Neural cell (in vitro differentiated cells): ENCODE measurements at regions not wholly inside any gene's neighbourhood (a gene's known extent, or its start where the extent isn't known, plus 50 kb on each side); places are given as distances from the start of the nearest gene placed in this dataset.

ENCODE experiments used
- H2AFZ ChIP-seq: fragments of 200-600, 300-800 bp; sonication (generic), shearing (Covaris generic); 2 replicates; pipeline ENCODE4 v1.6.0; 2014; ENCODE audit warnings: low read depth, mild to moderate bottlenecking, antibody characterized with exemption, low read length, moderate library complexity
- H3F3A ChIP-seq: fragments of 200-600 bp; shearing (Covaris generic); 2 replicates; pipeline ENCODE4 v1.6.1; 2016; ENCODE audit warnings: mild to moderate bottlenecking, moderate library complexity, mixed read lengths, antibody characterized with exemption, low read length; ENCODE audit not compliant: insufficient read depth, poor library complexity, severe bottlenecking
- H3K27ac ChIP-seq: fragments of 200-600, 300-800 bp; sonication (generic), shearing (Covaris generic); 2 replicates; pipeline ENCODE4 v1.5.1; 2014; ENCODE audit warnings: mild to moderate bottlenecking, low read length, moderate library complexity
- H3K27me3 ChIP-seq: fragments of 300-800, 200-600 bp; sonication (generic), shearing (Covaris generic); 2 replicates; pipeline ENCODE4 v1.6.0; 2014; ENCODE audit warnings: mild to moderate bottlenecking, low read depth, low read length, moderate library complexity; ENCODE audit not compliant: insufficient read depth
- H3K36me3 ChIP-seq: fragments of 300-800, 200-600 bp; sonication (generic), shearing (Covaris generic); 2 replicates; pipeline ENCODE4 v1.5.1; 2014; ENCODE audit warnings: mild to moderate bottlenecking, antibody characterized with exemption, low read length, moderate library complexity; ENCODE audit not compliant: insufficient read depth
- H3K4me2 ChIP-seq: fragments of 300-800, 200-600 bp; sonication (generic), shearing (Covaris generic); 2 replicates; pipeline ENCODE4 v1.6.0; 2014; ENCODE audit warnings: mild to moderate bottlenecking, low read length
- H3K4me3 ChIP-seq: fragments of 300-800, 200-600 bp; sonication (generic), shearing (Covaris generic); 2 replicates; pipeline ENCODE4 v1.5.1; 2014; ENCODE audit warnings: mild to moderate bottlenecking, low read length, moderate library complexity
- H3K79me2 ChIP-seq: fragments of 200-600 bp; shearing (Covaris generic); replicated peaks from 2 replicates; pipeline ENCODE4 v1.6.0; 2014; ENCODE audit warnings: mild to moderate bottlenecking, low read length, moderate library complexity; ENCODE audit not compliant: insufficient read depth
- H3K9ac ChIP-seq: fragments of 300-800, 200-600 bp; sonication (generic), shearing (Covaris generic); 2 replicates; pipeline ENCODE4 v1.6.1; 2016; ENCODE audit warnings: mild to moderate bottlenecking, low read length, mixed read lengths
- H3K9me2 ChIP-seq: fragments of 200-600 bp; shearing (Covaris generic); 2 replicates; pipeline ENCODE4 v1.6.1; 2016; ENCODE audit warnings: mild to moderate bottlenecking, low read length, mixed read lengths; ENCODE audit not compliant: insufficient read depth
- H3K9me3 ChIP-seq: fragments of 200-600, 300-800 bp; sonication (generic), shearing (Covaris generic); 2 replicates; pipeline ENCODE4 v1.6.1; 2016; ENCODE audit warnings: mild to moderate bottlenecking, mixed run types, low read length, moderate library complexity, mixed read lengths
- H4K20me1 ChIP-seq: fragments of 200-600 bp; shearing (Covaris generic); 2 replicates; pipeline ENCODE4 v1.6.1; 2016; ENCODE audit warnings: mild to moderate bottlenecking, mixed run types; ENCODE audit not compliant: insufficient read depth
- EP300 ChIP-seq: fragments of 450-650 bp; conservative IDR thresholded peaks from 2 replicates; pipeline ENCODE4 v1.6.1; 2014; ENCODE audit warnings: antibody characterized with exemption, mild to moderate bottlenecking, moderate library complexity; ENCODE audit not compliant: poor library complexity, severe bottlenecking
- EZH2 ChIP-seq: fragments of 200-600, 300-800 bp; shearing (Covaris generic), sonication (generic); IDR thresholded peaks from 2 replicates; pipeline ENCODE4 v1.6.1; 2014; ENCODE audit warnings: antibody characterized with exemption, low read length, borderline replicate concordance, mild to moderate bottlenecking; ENCODE audit not compliant: insufficient read depth, poor library complexity, severe bottlenecking
- MXI1 ChIP-seq: fragments of 450-650 bp; conservative IDR thresholded peaks from 2 replicates; pipeline ENCODE4 v1.6.1; 2014; ENCODE audit warnings: antibody characterized with exemption, mild to moderate bottlenecking; ENCODE audit not compliant: poor library complexity, severe bottlenecking
- POLR2AphosphoS5 ChIP-seq: IDR thresholded peaks from 2 replicates; pipeline ENCODE4 v1.6.1; 2012
- RAD21 ChIP-seq: fragments of 450-650 bp; conservative IDR thresholded peaks from 2 replicates; pipeline ENCODE4 v1.6.1; 2014; ENCODE audit warnings: antibody characterized with exemption, mild to moderate bottlenecking, moderate library complexity
- SMC3 ChIP-seq: fragments of 450-650 bp; conservative IDR thresholded peaks from 2 replicates; pipeline ENCODE4 v1.6.1; 2014; ENCODE audit warnings: antibody characterized with exemption, mild to moderate bottlenecking, moderate library complexity; ENCODE audit not compliant: poor library complexity
- TAF1 ChIP-seq: IDR thresholded peaks from 2 replicates; pipeline ENCODE4 v1.6.1; 2012; ENCODE audit warnings: low read depth
- TF ChIP-seq, protein P1 (sequence below): IDR thresholded peaks from 2 replicates; pipeline ENCODE4 v1.6.1; 2012; ENCODE audit warnings: borderline replicate concordance
- TF ChIP-seq, protein P2 (sequence below): fragments of 450-650 bp; IDR thresholded peaks from 2 replicates; pipeline ENCODE4 v1.5.1; 2014; ENCODE audit warnings: antibody characterized with exemption, mild to moderate bottlenecking, moderate library complexity; ENCODE audit not compliant: poor library complexity, severe bottlenecking

GRCh38 chr4:24337451-24338190 is 246.7 kb downstream of the DHX15 start:
- Histone ChIP-seq H2AFZ (no peak overlapping the region), H3K9me2 (no peaks in the 10 kb centered on the region), H3K36me3 (no peaks in the 10 kb centered on the region), H3K9ac (no peak overlapping the region), H3K9me3 (no peaks in the 10 kb centered on the region), H3F3A (no peaks in the 10 kb centered on the region), H3K27me3 (no peaks in the 10 kb centered on the region), H3K79me2 (no peaks in the 10 kb centered on the region), H3K4me2 (no peak overlapping the region), H3K4me3 (no peak overlapping the region), H4K20me1 (no peaks in the 10 kb centered on the region), H3K27ac (no peak overlapping the region)
- TF ChIP-seq TAF1: no peak
- TF ChIP-seq EP300: no peak
- TF ChIP-seq RAD21: no peak
- no peak for TF ChIP-seq EZH2
- TF ChIP-seq MXI1: no peak
- TF ChIP-seq SMC3: no peak
- TF ChIP-seq, protein P1, sequence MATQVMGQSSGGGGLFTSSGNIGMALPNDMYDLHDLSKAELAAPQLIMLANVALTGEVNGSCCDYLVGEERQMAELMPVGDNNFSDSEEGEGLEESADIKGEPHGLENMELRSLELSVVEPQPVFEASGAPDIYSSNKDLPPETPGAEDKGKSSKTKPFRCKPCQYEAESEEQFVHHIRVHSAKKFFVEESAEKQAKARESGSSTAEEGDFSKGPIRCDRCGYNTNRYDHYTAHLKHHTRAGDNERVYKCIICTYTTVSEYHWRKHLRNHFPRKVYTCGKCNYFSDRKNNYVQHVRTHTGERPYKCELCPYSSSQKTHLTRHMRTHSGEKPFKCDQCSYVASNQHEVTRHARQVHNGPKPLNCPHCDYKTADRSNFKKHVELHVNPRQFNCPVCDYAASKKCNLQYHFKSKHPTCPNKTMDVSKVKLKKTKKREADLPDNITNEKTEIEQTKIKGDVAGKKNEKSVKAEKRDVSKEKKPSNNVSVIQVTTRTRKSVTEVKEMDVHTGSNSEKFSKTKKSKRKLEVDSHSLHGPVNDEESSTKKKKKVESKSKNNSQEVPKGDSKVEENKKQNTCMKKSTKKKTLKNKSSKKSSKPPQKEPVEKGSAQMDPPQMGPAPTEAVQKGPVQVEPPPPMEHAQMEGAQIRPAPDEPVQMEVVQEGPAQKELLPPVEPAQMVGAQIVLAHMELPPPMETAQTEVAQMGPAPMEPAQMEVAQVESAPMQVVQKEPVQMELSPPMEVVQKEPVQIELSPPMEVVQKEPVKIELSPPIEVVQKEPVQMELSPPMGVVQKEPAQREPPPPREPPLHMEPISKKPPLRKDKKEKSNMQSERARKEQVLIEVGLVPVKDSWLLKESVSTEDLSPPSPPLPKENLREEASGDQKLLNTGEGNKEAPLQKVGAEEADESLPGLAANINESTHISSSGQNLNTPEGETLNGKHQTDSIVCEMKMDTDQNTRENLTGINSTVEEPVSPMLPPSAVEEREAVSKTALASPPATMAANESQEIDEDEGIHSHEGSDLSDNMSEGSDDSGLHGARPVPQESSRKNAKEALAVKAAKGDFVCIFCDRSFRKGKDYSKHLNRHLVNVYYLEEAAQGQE: no peak
- no peak for TF ChIP-seq POLR2AphosphoS5
- TF ChIP-seq, protein P2, sequence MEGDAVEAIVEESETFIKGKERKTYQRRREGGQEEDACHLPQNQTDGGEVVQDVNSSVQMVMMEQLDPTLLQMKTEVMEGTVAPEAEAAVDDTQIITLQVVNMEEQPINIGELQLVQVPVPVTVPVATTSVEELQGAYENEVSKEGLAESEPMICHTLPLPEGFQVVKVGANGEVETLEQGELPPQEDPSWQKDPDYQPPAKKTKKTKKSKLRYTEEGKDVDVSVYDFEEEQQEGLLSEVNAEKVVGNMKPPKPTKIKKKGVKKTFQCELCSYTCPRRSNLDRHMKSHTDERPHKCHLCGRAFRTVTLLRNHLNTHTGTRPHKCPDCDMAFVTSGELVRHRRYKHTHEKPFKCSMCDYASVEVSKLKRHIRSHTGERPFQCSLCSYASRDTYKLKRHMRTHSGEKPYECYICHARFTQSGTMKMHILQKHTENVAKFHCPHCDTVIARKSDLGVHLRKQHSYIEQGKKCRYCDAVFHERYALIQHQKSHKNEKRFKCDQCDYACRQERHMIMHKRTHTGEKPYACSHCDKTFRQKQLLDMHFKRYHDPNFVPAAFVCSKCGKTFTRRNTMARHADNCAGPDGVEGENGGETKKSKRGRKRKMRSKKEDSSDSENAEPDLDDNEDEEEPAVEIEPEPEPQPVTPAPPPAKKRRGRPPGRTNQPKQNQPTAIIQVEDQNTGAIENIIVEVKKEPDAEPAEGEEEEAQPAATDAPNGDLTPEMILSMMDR: no peak

GRCh38 chr4:24335616-24336015 is 248.7 kb downstream of the DHX15 start:
- Histone ChIP-seq H3K4me3 (no peak overlapping the region), H3F3A (no peaks in the 10 kb centered on the region)

More at GRCh38 chr4:24335616-24336015, 248.7 kb downstream of the DHX15 start:
- Histone ChIP-seq H3K27me3 (no peaks in the 10 kb centered on the region), H2AFZ (no peak overlapping the region), H3K4me2 (no peak overlapping the region), H3K36me3 (no peaks in the 10 kb centered on the region), H4K20me1 (no peaks in the 10 kb centered on the region), H3K9ac (no peak overlapping the region), H3K9me3 (no peaks in the 10 kb centered on the region), H3K9me2 (no peaks in the 10 kb centered on the region), H3K27ac (no peak overlapping the region), H3K79me2 (no peaks in the 10 kb centered on the region)
- no peak for TF ChIP-seq EZH2
- TF ChIP-seq, protein P1: no peak
- no peak for TF ChIP-seq RAD21
- TF ChIP-seq MXI1: no peak
- TF ChIP-seq, protein P2: no peak
- TF ChIP-seq POLR2AphosphoS5: no peak
- no peak for TF ChIP-seq SMC3
- TF ChIP-seq TAF1: no peak
- no peak for TF ChIP-seq EP300
